HCT116 (cell line): ENCODE measurements at regions not wholly inside any gene's neighbourhood (a gene's known extent, or its start where the extent isn't known, plus 50 kb on each side); places are given as distances from the start of the nearest gene placed in this dataset.
A peak's percentile ranks its signal among the peaks of the same experiment; 100 is the strongest.

Experiments used
- ATAC-seq: fragments of 200-7000 bp; cut with Tn5 transposase; 2 replicates; pipeline ENCODE4 v1.9.1; 2020; ENCODE audit warnings: mild to moderate bottlenecking, moderate library complexity
- BruUV-seq: library from RNA; stranded (reverse); fragments of 400-500 nt; replicated peaks from 2 replicates; lab custom pipeline; 2021; lab: Mats Ljungman, UMichigan
- CTCF ChIA-PET: fragments of 300-600 bp; sonication (Branson Sonifier 250); formaldehyde crosslinking; loops from one replicate; lab custom pipeline; 2021; ENCODE audit warnings: antibody characterized with exemption; lab: Charles Lee
- POLR2A ChIA-PET: fragments of 300-600, 350-600 bp; sonication (Branson Sonifier 250); formaldehyde crosslinking; loops from one replicate; lab custom pipeline; 2021; ENCODE audit warnings: antibody characterized with exemption; lab: Charles Lee
- RAD21 ChIA-PET, 2 experiments: fragments of 300-600 bp; sonication (Branson Sonifier 250); formaldehyde crosslinking; loops; one replicate each; lab custom pipeline; 2023; ENCODE audit warnings: low total read pairs in 2 of 2; ENCODE audit not compliant: uncharacterized antibody in 2 of 2, unreplicated experiment in 2 of 2, low non-redundant PET in 1 of 2; lab: Charles Lee
- DNase-seq: peaks from one replicate; pipeline ENCODE4 v3.0.0-alpha.2; 2010; ENCODE audit warnings: low read depth, low spot score
- H2AFZ ChIP-seq: fragments of 200-600 bp; shearing (Covaris generic), sonication (generic); 2 replicates; pipeline ENCODE4 v1.6.1; 2017; ENCODE audit warnings: low read depth, mixed run types, mixed read lengths, antibody characterized with exemption, low read length; ENCODE audit not compliant: poor library complexity, severe bottlenecking
- H3K27ac ChIP-seq: 2 replicates; pipeline ENCODE4 v1.5.1; 2012; ENCODE audit warnings: low read depth, low read length
- H3K27me3 ChIP-seq: fragments of 200-600 bp; sonication (generic); 2 replicates; pipeline ENCODE4 v1.6.1; 2016; ENCODE audit warnings: mixed run types, low read length, mixed read lengths; ENCODE audit not compliant: insufficient read depth
- H3K36me3 ChIP-seq, 2 experiments: fragments of 200-500 bp in 1 of 2; fragments of 200-600 bp in 1 of 2; sonication (Bioruptor generic) in 1 of 2; sonication (generic) in 1 of 2; 2 replicates each; pipeline versions ENCODE4 v1.5.1 to v1.6.1; 2014 to 2016; ENCODE audit warnings: low read length in 2 of 2, inconsistent platforms in 1 of 2, mixed read lengths in 1 of 2, mixed run types in 1 of 2; ENCODE audit not compliant: insufficient read depth in 2 of 2, control insufficient read depth in 1 of 2
- H3K4me1 ChIP-seq, 2 experiments: fragments of 200-600 bp in 1 of 2; sonication (generic) in 1 of 2; 2 replicates each; pipeline versions ENCODE4 v1.5.1 to v1.6.1; 2012 to 2017; ENCODE audit warnings: low read length in 2 of 2, inconsistent platforms in 1 of 2, mild to moderate bottlenecking in 1 of 2, mixed read lengths in 1 of 2, mixed run types in 1 of 2, moderate library complexity in 1 of 2; ENCODE audit not compliant: insufficient read depth in 2 of 2, control insufficient read depth in 1 of 2
- H3K4me2 ChIP-seq: fragments of 200-600 bp; sonication (generic); 2 replicates; pipeline ENCODE4 v1.6.1; 2017; ENCODE audit warnings: mixed run types, low read length, mixed read lengths
- H3K4me3 ChIP-seq, 2 experiments: fragments of 200-600 bp in 1 of 2; sonication (generic) in 1 of 2; replicated peaks in 1 of 2; 2 replicates each; pipeline ENCODE4 v1.5.1; 2011 to 2016; ENCODE audit warnings: low read length in 2 of 2, control low read depth in 1 of 2, low read depth in 1 of 2, mild to moderate bottlenecking in 1 of 2, mixed read lengths in 1 of 2, mixed run types in 1 of 2
- H3K79me2 ChIP-seq: fragments of 200-600 bp; sonication (generic); 2 replicates; pipeline ENCODE4 v1.6.1; 2017; ENCODE audit warnings: mild to moderate bottlenecking, mixed run types, low read length, moderate library complexity, mixed read lengths; ENCODE audit not compliant: insufficient read depth
- H3K9ac ChIP-seq: fragments of 200-600 bp; sonication (generic); 2 replicates; pipeline ENCODE4 v1.6.1; 2016; ENCODE audit warnings: low read length, mixed read lengths
- H3K9me2 ChIP-seq: fragments of 200-600 bp; sonication (generic), shearing (Covaris generic); 2 replicates; pipeline ENCODE4 v1.6.1; 2017; ENCODE audit warnings: mixed run types, mild to moderate bottlenecking, moderate library complexity; ENCODE audit not compliant: insufficient read depth
- H3K9me3 ChIP-seq, 2 experiments: fragments of 200-500 bp in 1 of 2; fragments of 200-600 bp in 1 of 2; sonication (Bioruptor generic) in 1 of 2; sonication (generic) in 1 of 2; 2 replicates each; pipeline ENCODE4 v1.6.1; 2014 to 2017; ENCODE audit warnings: low read length in 2 of 2, mixed read lengths in 2 of 2, inconsistent platforms in 1 of 2, low read depth in 1 of 2, mild to moderate bottlenecking in 1 of 2, mixed run types in 1 of 2, moderate library complexity in 1 of 2; ENCODE audit not compliant: control insufficient read depth in 1 of 2, insufficient read depth in 1 of 2
- H4K20me1 ChIP-seq: fragments of 200-600 bp; sonication (generic), shearing (Covaris generic); 2 replicates; pipeline ENCODE4 v1.6.1; 2017; ENCODE audit warnings: mixed run types, mild to moderate bottlenecking, moderate library complexity; ENCODE audit not compliant: insufficient read depth
- ATF3 ChIP-seq: IDR thresholded peaks from 2 replicates; pipeline ENCODE4 v1.6.1; 2012
- CTCF ChIP-seq, 3 experiments: fragments of 200-600 bp in 1 of 3; sonication (generic) in 1 of 3; IDR thresholded peaks in 2 of 3; conservative IDR thresholded peaks in 1 of 3; 2 replicates each; pipeline ENCODE4 v1.5.1; 2012 to 2017; ENCODE audit warnings: low read depth in 2 of 3, low read length in 2 of 3, antibody characterized with exemption in 1 of 3, borderline replicate concordance in 1 of 3, control low read depth in 1 of 3, mild to moderate bottlenecking in 1 of 3, mixed read lengths in 1 of 3, mixed run types in 1 of 3, moderate library complexity in 1 of 3; ENCODE audit not compliant: insufficient read depth in 1 of 3
- FOSL1 ChIP-seq: IDR thresholded peaks from 2 replicates; pipeline ENCODE4 v1.6.1; 2012; ENCODE audit warnings: low read depth
- RAD21 ChIP-seq: IDR thresholded peaks from 2 replicates; pipeline ENCODE4 v1.6.1; 2012; ENCODE audit warnings: low read depth, mild to moderate bottlenecking
- intact Hi-C: fragments of 100-400 bp; cut with micrococcal nuclease; formaldehyde crosslinking; loops from 2 replicates; pipeline ENCODE4 v1.10.0; 2022

GRCh38 chr4:129218360-129218759, 122.4 kb downstream of the C4orf33 start:
- CTCF ChIA-PET, result no interaction called here

More at GRCh38 chr4:129218360-129218759, 122.4 kb downstream of the C4orf33 start:
- Histone ChIP-seq H4K20me1 (no peaks in the 10 kb centered on the region), H3K27ac (no peak overlapping the region), H3K4me3 (no peak overlapping the region), H3K4me2 (no peak overlapping the region), H3K79me2 (no peaks in the 10 kb centered on the region), H3K36me3 (no peaks in the 10 kb centered on the region), H3K4me1 (no peaks in the 10 kb centered on the region), H3K9ac (no peak overlapping the region), H3K9me3 (no peaks in the 10 kb centered on the region), H3K27me3 (no peaks in the 10 kb centered on the region), H3K9me2 (no peaks in the 10 kb centered on the region), H2AFZ (no peak overlapping the region)
- no TSS peak for BruUV-seq
- intact Hi-C loops, result no loop called here
- ATAC-seq (0 out of 2 replicates have a peak, but pooled peaks have one; percentile 38), DNase-seq (no peak)
- no peak for TF ChIP-seq FOSL1
- no peak for TF ChIP-seq ATF3
- peak in 2 of 3 experiments; percentile 8 to 20; a peak in 1 of 6 replicates for TF ChIP-seq CTCF (IDR thresholded peaks at IDR 0.05 in 2 of 3, conservative IDR thresholded peaks at IDR 0.05 in 1 of 3; ENCODE audit: borderline replicate concordance in 1 of 3, insufficient read depth in 1 of 3, low read depth in 2 of 3, low read length in 2 of 3)
- peak; percentile 49 for TF ChIP-seq RAD21
- POLR2A ChIA-PET, result no interaction called here
- RAD21 ChIA-PET, result no interaction called here
